H9 (cell line): ENCODE measurements at regions not wholly inside any gene's neighbourhood (a gene's known extent, or its start where the extent isn't known, plus 50 kb on each side); places are given as distances from the start of the nearest gene placed in this dataset.

ENCODE experiments used
- DNase-seq: peaks from one replicate; pipeline ENCODE4 v3.0.0-alpha.2; 2017
- H2AFZ ChIP-seq: one replicate; pipeline ENCODE4 v1.6.1; 2013; ENCODE audit warnings: mild to moderate bottlenecking, low read length, control low read depth, moderate library complexity
- H2AK5ac ChIP-seq: 2 replicates; pipeline ENCODE4 v1.6.1; 2013; ENCODE audit warnings: low read length, control low read depth, mixed read lengths; ENCODE audit not compliant: insufficient read length
- H2BK120ac ChIP-seq: one replicate; pipeline ENCODE4 v1.6.1; 2013; ENCODE audit warnings: low read depth, mild to moderate bottlenecking, low read length, control low read depth, inconsistent platforms; ENCODE audit not compliant: poor library complexity, severe bottlenecking
- H2BK12ac ChIP-seq: 2 replicates; pipeline ENCODE4 v1.6.1; 2013; ENCODE audit warnings: low read length, control low read depth, mixed read lengths, low read depth; ENCODE audit not compliant: insufficient read length
- H2BK15ac ChIP-seq: 2 replicates; pipeline ENCODE4 v1.6.1; 2013; ENCODE audit warnings: low read depth, low read length, control low read depth
- H2BK20ac ChIP-seq: one replicate; pipeline ENCODE4 v1.6.1; 2013; ENCODE audit warnings: low read depth, mild to moderate bottlenecking, low read length, control low read depth, inconsistent platforms; ENCODE audit not compliant: poor library complexity, severe bottlenecking
- H2BK5ac ChIP-seq: 2 replicates; pipeline ENCODE4 v1.6.1; 2013; ENCODE audit warnings: low read length, control low read depth, mixed read lengths; ENCODE audit not compliant: insufficient read length
- H3K14ac ChIP-seq: 2 replicates; pipeline ENCODE4 v1.6.1; 2013; ENCODE audit warnings: low read length, control low read depth; ENCODE audit not compliant: insufficient read depth
- H3K18ac ChIP-seq: 2 replicates; pipeline ENCODE4 v1.6.1; 2013; ENCODE audit warnings: low read depth, mild to moderate bottlenecking, mixed read lengths, low read length, control low read depth; ENCODE audit not compliant: insufficient read length
- H3K23ac ChIP-seq: 2 replicates; pipeline ENCODE4 v1.6.1; 2013; ENCODE audit warnings: low read length, control low read depth, mixed read lengths, low read depth; ENCODE audit not compliant: insufficient read length
- H3K23me2 ChIP-seq: 2 replicates; pipeline ENCODE4 v1.6.1; 2013; ENCODE audit warnings: low read depth, mild to moderate bottlenecking, mixed read lengths, low read length, control low read depth; ENCODE audit not compliant: insufficient read length, poor library complexity, severe bottlenecking
- H3K27ac ChIP-seq: 2 replicates; pipeline ENCODE4 v1.5.1; 2013; ENCODE audit warnings: low read length, control low read depth, mixed read lengths, low read depth; ENCODE audit not compliant: insufficient read length
- H3K27me3 ChIP-seq: 2 replicates; pipeline ENCODE4 v1.6.1; 2013; ENCODE audit warnings: low read length, control low read depth, inconsistent platforms; ENCODE audit not compliant: insufficient read depth
- H3K4ac ChIP-seq: 2 replicates; pipeline ENCODE4 v1.6.1; 2013; ENCODE audit warnings: low read depth, mild to moderate bottlenecking, control low read depth, inconsistent platforms, low read length, moderate library complexity
- H3K4me1 ChIP-seq: 2 replicates; pipeline ENCODE4 v1.6.1; 2013; ENCODE audit warnings: low read length, control low read depth, inconsistent platforms; ENCODE audit not compliant: insufficient read depth
- H3K4me2 ChIP-seq: 2 replicates; pipeline ENCODE4 v1.6.1; 2013; ENCODE audit warnings: low read length, control low read depth, mixed read lengths; ENCODE audit not compliant: insufficient read length, insufficient read depth
- H3K56ac ChIP-seq: 2 replicates; pipeline ENCODE4 v1.6.1; 2013; ENCODE audit warnings: low read depth, mild to moderate bottlenecking, mixed read lengths, low read length, control low read depth; ENCODE audit not compliant: insufficient read length
- H3K79me1 ChIP-seq: 2 replicates; pipeline ENCODE4 v1.6.1; 2013; ENCODE audit warnings: low read depth, mild to moderate bottlenecking, moderate library complexity, low read length, control low read depth, inconsistent platforms; ENCODE audit not compliant: insufficient read depth, poor library complexity, severe bottlenecking
- H3K79me2 ChIP-seq: 2 replicates; pipeline ENCODE4 v1.6.1; 2013; ENCODE audit warnings: low read length, control low read depth, inconsistent platforms; ENCODE audit not compliant: insufficient read depth
- H3K9ac ChIP-seq: 2 replicates; pipeline ENCODE4 v1.6.1; 2013; ENCODE audit warnings: low read length, control low read depth, mixed read lengths; ENCODE audit not compliant: insufficient read length; ENCODE audit errors: extremely low read depth
- H3K9me3 ChIP-seq: one replicate; pipeline ENCODE4 v1.6.1; 2013; ENCODE audit warnings: low read depth, low read length, inconsistent platforms; ENCODE audit not compliant: control insufficient read depth
- H3T11ph ChIP-seq: one replicate; pipeline ENCODE4 v1.6.1; 2013; ENCODE audit warnings: mild to moderate bottlenecking, low read length, control low read depth, inconsistent platforms
- H4K20me1 ChIP-seq: one replicate; pipeline ENCODE4 v1.6.1; 2013; ENCODE audit not compliant: control insufficient read depth, insufficient read length, insufficient read depth
- H4K5ac ChIP-seq: 2 replicates; pipeline ENCODE4 v1.6.1; 2013; ENCODE audit warnings: low read depth, mild to moderate bottlenecking, mixed read lengths, low read length, control low read depth; ENCODE audit not compliant: insufficient read length
- H4K8ac ChIP-seq: replicated peaks from 2 replicates; pipeline ENCODE4 v1.6.1; 2013; ENCODE audit warnings: low read length, control low read depth, mixed read lengths, low read depth; ENCODE audit not compliant: insufficient read length
- H4K91ac ChIP-seq: 2 replicates; pipeline ENCODE4 v1.6.1; 2013; ENCODE audit warnings: low read depth, mild to moderate bottlenecking, moderate library complexity, mixed read lengths, low read length, control low read depth; ENCODE audit not compliant: insufficient read length
- H3K27ac Mint-ChIP-seq, 3 experiments: 2 replicates in 2 of 3; 3 replicates in 1 of 3; pipeline ENCODE4 v1.8.0; 2020 to 2021; ENCODE audit warnings: mixed read lengths in 3 of 3, mild to moderate bottlenecking in 1 of 3, moderate library complexity in 1 of 3
- H3K27me3 Mint-ChIP-seq: 2 replicates; pipeline ENCODE4 v1.8.0; 2021; ENCODE audit warnings: low read depth, mild to moderate bottlenecking, moderate library complexity, mixed read lengths
- H3K36me3 Mint-ChIP-seq, 3 experiments: 2 replicates in 2 of 3; 3 replicates in 1 of 3; pipeline ENCODE4 v1.8.0; 2020 to 2021; ENCODE audit warnings: low read depth in 3 of 3, mixed read lengths in 3 of 3; ENCODE audit not compliant: insufficient read depth in 1 of 3
- H3K4me1 Mint-ChIP-seq, 2 experiments: 2 replicates each; pipeline ENCODE4 v1.8.0; 2020; ENCODE audit warnings: mixed read lengths in 2 of 2
- H3K4me3 Mint-ChIP-seq, 2 experiments: 2 replicates in 1 of 2; 3 replicates in 1 of 2; pipeline ENCODE4 v1.8.0; 2020 to 2021; ENCODE audit warnings: mild to moderate bottlenecking in 2 of 2, mixed read lengths in 2 of 2, moderate library complexity in 1 of 2
- H3K9me3 Mint-ChIP-seq, 2 experiments: 2 replicates in 1 of 2; 3 replicates in 1 of 2; pipeline ENCODE4 v1.8.0; 2020; ENCODE audit warnings: mild to moderate bottlenecking in 2 of 2, mixed read lengths in 2 of 2, moderate library complexity in 1 of 2
- WGBS: extraction: QIAGEN DNeasy Blood & Tissue Kit; methylation state at CpG from one replicate; pipeline ENCODE4 v1.1.7; 2013; ENCODE audit warnings: missing lambda C conversion rate, low lambda C conversion rate, mixed read lengths; ENCODE audit not compliant: insufficient read length; ENCODE audit errors: extremely low coverage; 5-methylcytosine and 5-hydroxymethylcytosine counted together
- TF ChIP-seq, protein P1 (sequence below): fragments of 200-600 bp; sonication (generic); conservative IDR thresholded peaks from 3 replicates; pipeline ENCODE4 v1.8.0; 2021; ENCODE audit warnings: antibody characterized with exemption, mild to moderate bottlenecking

DNA sequence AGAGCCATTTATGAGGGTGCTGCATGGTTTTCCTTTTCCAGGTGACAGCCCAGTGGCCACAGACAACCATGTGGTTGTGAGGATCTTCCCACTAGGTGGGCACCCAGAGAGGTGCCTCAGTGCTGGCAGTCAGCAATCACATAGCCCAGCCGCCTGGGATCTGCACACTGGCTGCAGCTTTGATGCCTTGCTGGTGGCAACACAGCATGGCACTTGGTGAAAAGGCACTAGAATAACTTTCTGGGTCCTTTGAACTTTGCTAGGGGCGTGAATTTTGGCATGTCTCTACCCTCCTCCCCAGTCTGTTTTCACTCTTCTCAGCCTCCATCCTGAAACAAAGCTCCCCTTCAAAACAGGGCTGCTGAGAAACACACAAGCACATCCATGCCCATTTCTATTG lies 108.8 kb upstream of the RPL34 start:
- no peak overlapping the region for H2AFZ ChIP-seq
- no peak overlapping the region for H3K4me2 ChIP-seq
- H2AK5ac ChIP-seq = no peak overlapping the region
- H4K20me1 ChIP-seq = no peaks in the 10 kb centered on the region
- H3K27ac Mint-ChIP-seq = no peak overlapping the region
- H2BK20ac ChIP-seq = no peak overlapping the region
- H3K4me1 Mint-ChIP-seq = peaks cover 4 to 7% of the 10 kb centered on the region in 2 experiments
- no CpG with 5 or more reads among the region's 2 CpGs for WGBS
- H3K9ac ChIP-seq = no peak overlapping the region
- H3K14ac ChIP-seq = no peak overlapping the region
- no peak overlapping the region for H3K18ac ChIP-seq
- DNase-seq = no peak
- peaks cover 36% of the 10 kb centered on the region for H3K27me3 Mint-ChIP-seq
- no peak overlapping the region for H3T11ph ChIP-seq
- H3K4me3 Mint-ChIP-seq = no peak overlapping the region
- no peaks in the 10 kb centered on the region for H3K79me1 ChIP-seq
- H3K23ac ChIP-seq = no peak overlapping the region
- H2BK5ac ChIP-seq = no peak overlapping the region
- H3K4ac ChIP-seq = no peak overlapping the region
- no peaks in the 10 kb centered on the region for H3K23me2 ChIP-seq
- no peak overlapping the region for H4K91ac ChIP-seq
- no peak overlapping the region for H3K56ac ChIP-seq
- H3K9me3 Mint-ChIP-seq = peaks cover 16 to 17% of the 10 kb centered on the region in 2 experiments
- no peak overlapping the region for H2BK12ac ChIP-seq
- no peak overlapping the region for H4K8ac ChIP-seq
- H3K27me3 ChIP-seq = no peaks in the 10 kb centered on the region
- peaks cover 0 to 4% (median 0%) of the 10 kb centered on the region in 3 experiments; a peak in 2 of 7 replicates for H3K36me3 Mint-ChIP-seq
- no peak overlapping the region for H2BK120ac ChIP-seq
- H2BK15ac ChIP-seq = no peak overlapping the region
- no peaks in the 10 kb centered on the region for H3K79me2 ChIP-seq
- no peak overlapping the region for H4K5ac ChIP-seq
- TF ChIP-seq, protein P1, sequence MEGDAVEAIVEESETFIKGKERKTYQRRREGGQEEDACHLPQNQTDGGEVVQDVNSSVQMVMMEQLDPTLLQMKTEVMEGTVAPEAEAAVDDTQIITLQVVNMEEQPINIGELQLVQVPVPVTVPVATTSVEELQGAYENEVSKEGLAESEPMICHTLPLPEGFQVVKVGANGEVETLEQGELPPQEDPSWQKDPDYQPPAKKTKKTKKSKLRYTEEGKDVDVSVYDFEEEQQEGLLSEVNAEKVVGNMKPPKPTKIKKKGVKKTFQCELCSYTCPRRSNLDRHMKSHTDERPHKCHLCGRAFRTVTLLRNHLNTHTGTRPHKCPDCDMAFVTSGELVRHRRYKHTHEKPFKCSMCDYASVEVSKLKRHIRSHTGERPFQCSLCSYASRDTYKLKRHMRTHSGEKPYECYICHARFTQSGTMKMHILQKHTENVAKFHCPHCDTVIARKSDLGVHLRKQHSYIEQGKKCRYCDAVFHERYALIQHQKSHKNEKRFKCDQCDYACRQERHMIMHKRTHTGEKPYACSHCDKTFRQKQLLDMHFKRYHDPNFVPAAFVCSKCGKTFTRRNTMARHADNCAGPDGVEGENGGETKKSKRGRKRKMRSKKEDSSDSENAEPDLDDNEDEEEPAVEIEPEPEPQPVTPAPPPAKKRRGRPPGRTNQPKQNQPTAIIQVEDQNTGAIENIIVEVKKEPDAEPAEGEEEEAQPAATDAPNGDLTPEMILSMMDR = no peak
- H3K27ac ChIP-seq = no peak overlapping the region
- H3K9me3 ChIP-seq = no peaks in the 10 kb centered on the region
- H3K4me1 ChIP-seq = no peaks in the 10 kb centered on the region
